SK-N-SH (cell line): ENCODE measurements at regions not wholly inside any gene's neighbourhood (a gene's known extent, or its start where the extent isn't known, plus 50 kb on each side); places are given as distances from the start of the nearest gene placed in this dataset.

ENCODE experiments used
- CTCF ChIA-PET: fragments of 300-600, 350-600 bp; formaldehyde crosslinking; extraction: SDS; loops from one replicate; lab custom pipeline; 2021; lab: Yijun Ruan, JAX
- POLR2A ChIA-PET: fragments of 350-600 bp; sonication (Branson Sonifier 250); formaldehyde crosslinking; extraction: SDS; loops from one replicate; lab custom pipeline; 2020; ENCODE audit warnings: antibody characterized with exemption, inconsistent platforms; lab: Yijun Ruan, JAX
- DNase-seq: peaks from one replicate; pipeline ENCODE4 v3.0.0; 2012
- H2AFZ ChIP-seq: fragments of 200-600 bp; sonication (generic); 2 replicates; pipeline ENCODE4 v1.8.1; 2016; ENCODE audit warnings: antibody characterized with exemption, mild to moderate bottlenecking, low read depth
- H3F3A ChIP-seq: fragments of 200-600 bp; sonication (generic); replicated peaks from 2 replicates; pipeline ENCODE3; 2016; ENCODE audit warnings: antibody characterized with exemption, mild to moderate bottlenecking; ENCODE audit not compliant: insufficient read depth
- H3K27ac ChIP-seq, 2 experiments: fragments of 200-500 bp in 1 of 2; fragments of 200-600 bp in 1 of 2; sonication (Bioruptor generic) in 1 of 2; sonication (generic), shearing (Covaris generic) in 1 of 2; 2 replicates each; pipeline versions ENCODE4 v1.5.1 to v1.6.1; 2014 to 2016; ENCODE audit warnings: low read depth in 2 of 2, inconsistent platforms in 1 of 2, low read length in 1 of 2, mild to moderate bottlenecking in 1 of 2, mixed read lengths in 1 of 2
- H3K27me3 ChIP-seq: fragments of 200-600 bp; sonication (generic), shearing (Covaris generic); 2 replicates; pipeline ENCODE4 v1.6.1; 2016; ENCODE audit warnings: mixed run types; ENCODE audit not compliant: insufficient read depth
- H3K36me3 ChIP-seq, 2 experiments: fragments of 200-500 bp in 1 of 2; fragments of 200-600 bp in 1 of 2; sonication (Bioruptor generic) in 1 of 2; sonication (generic) in 1 of 2; replicated peaks in 1 of 2; 2 replicates each; pipeline versions ENCODE3 to v1.5.1; 2014 to 2016; ENCODE audit warnings: low read length in 1 of 2, mild to moderate bottlenecking in 1 of 2; ENCODE audit not compliant: insufficient read depth in 2 of 2, control insufficient read depth in 1 of 2
- H3K4me1 ChIP-seq, 2 experiments: fragments of 200-500 bp in 1 of 2; fragments of 200-600 bp in 1 of 2; sonication (Bioruptor generic) in 1 of 2; sonication (generic), shearing (Covaris generic) in 1 of 2; 2 replicates each; pipeline versions ENCODE4 v1.5.1 to v1.6.1; 2014 to 2016; ENCODE audit warnings: low read depth in 1 of 2, low read length in 1 of 2, mixed run types in 1 of 2; ENCODE audit not compliant: insufficient read depth in 2 of 2, control insufficient read depth in 1 of 2
- H3K4me2 ChIP-seq: fragments of 200-600 bp; sonication (generic), shearing (Covaris generic); 2 replicates; pipeline ENCODE4 v1.6.1; 2017; ENCODE audit warnings: mixed run types
- H3K4me3 ChIP-seq, 2 experiments: fragments of 200-500 bp in 1 of 2; fragments of 200-600 bp in 1 of 2; sonication (Bioruptor generic) in 1 of 2; sonication (generic), shearing (Covaris generic) in 1 of 2; 2 replicates each; pipeline versions ENCODE4 v1.5.1 to v1.8.1; 2014 to 2016; ENCODE audit warnings: low read depth in 2 of 2, inconsistent platforms in 1 of 2, low read length in 1 of 2, mild to moderate bottlenecking in 1 of 2, mixed read lengths in 1 of 2, moderate library complexity in 1 of 2
- H3K79me2 ChIP-seq: fragments of 200-600 bp; sonication (generic); 2 replicates; pipeline ENCODE4 v1.8.1; 2017; ENCODE audit warnings: mild to moderate bottlenecking; ENCODE audit not compliant: insufficient read depth
- H3K9ac ChIP-seq: fragments of 200-600 bp; sonication (generic); 2 replicates; pipeline ENCODE4 v1.6.1; 2017; ENCODE audit warnings: mixed run types
- H3K9me2 ChIP-seq: fragments of 200-600 bp; sonication (generic); 2 replicates; pipeline ENCODE4 v1.6.1; 2017; ENCODE audit warnings: mixed run types
- H3K9me3 ChIP-seq: fragments of 200-600 bp; sonication (generic); 2 replicates; pipeline ENCODE4 v1.6.1; 2017; ENCODE audit warnings: mixed run types, mild to moderate bottlenecking, moderate library complexity
- H4K20me1 ChIP-seq: fragments of 200-600 bp; sonication (generic); 2 replicates; pipeline ENCODE4 v1.6.1; 2017; ENCODE audit warnings: mild to moderate bottlenecking, mixed run types; ENCODE audit not compliant: insufficient read depth
- ELF1 ChIP-seq: IDR thresholded peaks from 2 replicates; pipeline ENCODE4 v1.4.0; 2012
- EP300 ChIP-seq, 2 experiments: IDR thresholded peaks; 2 replicates each; pipeline versions ENCODE4 v1.4.0 to v1.6.1; 2012; ENCODE audit warnings: borderline replicate concordance in 1 of 2, low read depth in 1 of 2, low read length in 1 of 2
- FOSL2 ChIP-seq: IDR thresholded peaks from 2 replicates; pipeline ENCODE4 v1.4.0; 2012; ENCODE audit warnings: low read depth, mild to moderate bottlenecking, moderate library complexity, borderline replicate concordance
- FOXJ3 ChIP-seq: sonication (generic); formaldehyde crosslinking; IDR thresholded peaks from 2 replicates; pipeline ENCODE4 v1.5.1; 2020; ENCODE audit warnings: mild to moderate bottlenecking, missing genetic modification reagents
- FOXM1 ChIP-seq: IDR thresholded peaks from 2 replicates; pipeline ENCODE4 v1.4.0; 2012; ENCODE audit warnings: low read depth, mild to moderate bottlenecking
- GATA2 ChIP-seq: sonication (generic); formaldehyde crosslinking; IDR thresholded peaks from 2 replicates; pipeline ENCODE4 v1.5.0; 2020; ENCODE audit warnings: mild to moderate bottlenecking, missing genetic modification reagents
- JUND ChIP-seq: IDR thresholded peaks from 2 replicates; pipeline ENCODE4 v1.4.0; 2012
- MEF2A ChIP-seq: IDR thresholded peaks from 2 replicates; pipeline ENCODE4 v1.4.0; 2012; ENCODE audit warnings: low read depth, borderline replicate concordance
- MXI1 ChIP-seq: IDR thresholded peaks from 2 replicates; pipeline ENCODE4 v1.6.1; 2012; ENCODE audit warnings: mild to moderate bottlenecking, low read depth, low read length, improper control_type of control experiment
- POLR2AphosphoS5 ChIP-seq: IDR thresholded peaks from 2 replicates; pipeline ENCODE4 v1.6.1; 2012; ENCODE audit warnings: low read depth, low read length
- RFX5 ChIP-seq: IDR thresholded peaks from 2 replicates; pipeline ENCODE4 v1.6.1; 2012; ENCODE audit warnings: mild to moderate bottlenecking, improper control_type of control experiment, low read length
- RXRA ChIP-seq: IDR thresholded peaks from 2 replicates; pipeline ENCODE4 v1.4.0; 2012; ENCODE audit warnings: low read depth, mild to moderate bottlenecking, borderline replicate concordance
- SIN3A ChIP-seq: IDR thresholded peaks from 2 replicates; pipeline ENCODE4 v1.6.1; 2012; ENCODE audit warnings: low read depth, mild to moderate bottlenecking, low read length, moderate library complexity, borderline replicate concordance
- TCF12 ChIP-seq: IDR thresholded peaks from 2 replicates; pipeline ENCODE4 v1.4.0; 2012
- TEAD4 ChIP-seq: IDR thresholded peaks from 2 replicates; pipeline ENCODE4 v1.4.0; 2012; ENCODE audit warnings: mild to moderate bottlenecking, borderline replicate concordance; ENCODE audit not compliant: insufficient read depth
- YY1 ChIP-seq: IDR thresholded peaks from 2 replicates; pipeline ENCODE4 v1.4.0; 2012; ENCODE audit warnings: low read depth, mild to moderate bottlenecking
- WGBS: methylation state at CpG from one replicate; pipeline ENCODE4 v1.1.6; 2017; ENCODE audit warnings: low lambda C conversion rate; 5-methylcytosine and 5-hydroxymethylcytosine counted together
- TF ChIP-seq, protein P1 (sequence below): fragments of 150-350 bp; IDR thresholded peaks from 2 replicates; pipeline ENCODE4 v1.6.1; 2016; ENCODE audit warnings: mild to moderate bottlenecking, low read depth, low read length
- TF ChIP-seq, protein P2 (sequence below): IDR thresholded peaks from 2 replicates; pipeline ENCODE4; 2012
- TF ChIP-seq, protein P3 (sequence below): IDR thresholded peaks from 2 replicates; pipeline ENCODE4 v1.6.1; 2012; ENCODE audit warnings: mild to moderate bottlenecking, low read depth, low read length, moderate library complexity
- TF ChIP-seq, protein P4 (sequence below): fragments of 150-350 bp; IDR thresholded peaks from 2 replicates; pipeline ENCODE4 v1.6.1; 2017; ENCODE audit warnings: antibody characterized with exemption, low read length, low read depth, borderline replicate concordance

- no peaks in the 10 kb centered on the region for H3K4me1 ChIP-seq
- H3K9me2 ChIP-seq, result no peaks in the 10 kb centered on the region
- no peak overlapping the region for H2AFZ ChIP-seq
- H3K9me3 ChIP-seq, result peaks cover 5% of the 10 kb centered on the region; the same call in 1 of the 2 replicates
- H3K4me2 ChIP-seq, result no peak overlapping the region
- H3K4me3 ChIP-seq, result no peak overlapping the region
- CTCF ChIA-PET, result no interaction called here
- no peak overlapping the region for H3K27ac ChIP-seq
- WGBS, result 14% methylated on average over 3 of the region's 3 CpGs
- no peaks in the 10 kb centered on the region for H3K79me2 ChIP-seq
- POLR2A ChIA-PET, result no interaction called here
- no peaks in the 10 kb centered on the region for H3F3A ChIP-seq
- H4K20me1 ChIP-seq, result no peaks in the 10 kb centered on the region
- DNase-seq, result no peak
- no peak for TF ChIP-seq YY1
- TF ChIP-seq MEF2A, result no peak
- TF ChIP-seq, protein P1, sequence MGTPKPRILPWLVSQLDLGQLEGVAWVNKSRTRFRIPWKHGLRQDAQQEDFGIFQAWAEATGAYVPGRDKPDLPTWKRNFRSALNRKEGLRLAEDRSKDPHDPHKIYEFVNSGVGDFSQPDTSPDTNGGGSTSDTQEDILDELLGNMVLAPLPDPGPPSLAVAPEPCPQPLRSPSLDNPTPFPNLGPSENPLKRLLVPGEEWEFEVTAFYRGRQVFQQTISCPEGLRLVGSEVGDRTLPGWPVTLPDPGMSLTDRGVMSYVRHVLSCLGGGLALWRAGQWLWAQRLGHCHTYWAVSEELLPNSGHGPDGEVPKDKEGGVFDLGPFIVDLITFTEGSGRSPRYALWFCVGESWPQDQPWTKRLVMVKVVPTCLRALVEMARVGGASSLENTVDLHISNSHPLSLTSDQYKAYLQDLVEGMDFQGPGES, result no peak
- no peak for TF ChIP-seq FOSL2
- TF ChIP-seq POLR2AphosphoS5, result no peak
- TF ChIP-seq GATA2, result no peak
- TF ChIP-seq, protein P2, sequence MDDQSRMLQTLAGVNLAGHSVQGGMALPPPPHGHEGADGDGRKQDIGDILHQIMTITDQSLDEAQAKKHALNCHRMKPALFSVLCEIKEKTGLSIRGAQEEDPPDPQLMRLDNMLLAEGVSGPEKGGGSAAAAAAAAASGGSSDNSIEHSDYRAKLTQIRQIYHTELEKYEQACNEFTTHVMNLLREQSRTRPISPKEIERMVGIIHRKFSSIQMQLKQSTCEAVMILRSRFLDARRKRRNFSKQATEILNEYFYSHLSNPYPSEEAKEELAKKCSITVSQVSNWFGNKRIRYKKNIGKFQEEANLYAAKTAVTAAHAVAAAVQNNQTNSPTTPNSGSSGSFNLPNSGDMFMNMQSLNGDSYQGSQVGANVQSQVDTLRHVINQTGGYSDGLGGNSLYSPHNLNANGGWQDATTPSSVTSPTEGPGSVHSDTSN, result no peak
- no peak for TF ChIP-seq TCF12
- no peak for TF ChIP-seq ELF1
- TF ChIP-seq EP300 (IDR thresholded peaks at IDR 0.05; ENCODE audit: borderline replicate concordance in 1 of 2, low read depth in 1 of 2, low read length in 1 of 2), result no peak
- TF ChIP-seq FOXJ3 (CRISPR knock-in tag), result no peak
- no peak for TF ChIP-seq RXRA
- no peak for TF ChIP-seq SIN3A
- TF ChIP-seq RFX5, result no peak
- H3K36me3 ChIP-seq, result no peaks in the 10 kb centered on the region
- no peaks in the 10 kb centered on the region for H3K27me3 ChIP-seq
- H3K9ac ChIP-seq, result no peak overlapping the region
Observed at GRCh38 chr3:6449099-6449498, 411.8 kb upstream of the GRM7 start.

DNA sequence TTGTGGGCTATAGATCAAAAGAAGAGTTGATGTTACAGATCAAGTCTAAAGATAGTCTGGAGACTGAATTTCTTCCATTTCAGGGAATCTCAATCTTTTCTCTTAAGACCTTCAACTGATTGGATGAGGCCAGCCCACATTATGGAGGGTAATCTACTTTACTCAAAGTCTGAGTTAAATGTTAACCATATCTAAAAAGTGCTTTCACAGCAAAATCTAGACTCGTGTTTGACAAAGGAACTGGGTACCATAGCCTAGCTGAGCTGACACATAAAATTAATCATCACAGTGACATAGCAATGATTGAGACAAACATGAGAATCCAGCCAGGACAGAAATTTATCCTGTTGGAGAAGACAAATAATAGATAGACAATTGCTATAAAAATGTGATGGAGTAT, 407.9 kb upstream of the GRM7 start:
- no peak overlapping the region for H3K4me2 ChIP-seq
- no peak overlapping the region for H3K9ac ChIP-seq
- no peaks in the 10 kb centered on the region for H3K27me3 ChIP-seq
- H3K36me3 ChIP-seq, result no peaks in the 10 kb centered on the region
- H3K79me2 ChIP-seq, result no peaks in the 10 kb centered on the region
- no peaks in the 10 kb centered on the region for H4K20me1 ChIP-seq
- H2AFZ ChIP-seq, result no peak overlapping the region
- 0% methylated on average over 1 of the region's 1 CpG for WGBS
- H3K9me3 ChIP-seq, result peaks cover 5% of the 10 kb centered on the region; the same call in 1 of the 2 replicates
- POLR2A ChIA-PET, result no interaction called here
- H3K27ac ChIP-seq, result no peak overlapping the region
- no peak overlapping the region for H3K4me3 ChIP-seq
- DNase-seq, result no peak
- no peaks in the 10 kb centered on the region for H3F3A ChIP-seq
- TF ChIP-seq TEAD4 (no peak), EP300 (IDR thresholded peaks at IDR 0.05; ENCODE audit: borderline replicate concordance in 1 of 2, low read depth in 1 of 2, low read length in 1 of 2) (no peak), YY1 (no peak), FOXM1 (no peak), JUND (no peak), MXI1 (no peak), RFX5 (no peak)
- TF ChIP-seq, protein P1, result no peak
- TF ChIP-seq, protein P3, sequence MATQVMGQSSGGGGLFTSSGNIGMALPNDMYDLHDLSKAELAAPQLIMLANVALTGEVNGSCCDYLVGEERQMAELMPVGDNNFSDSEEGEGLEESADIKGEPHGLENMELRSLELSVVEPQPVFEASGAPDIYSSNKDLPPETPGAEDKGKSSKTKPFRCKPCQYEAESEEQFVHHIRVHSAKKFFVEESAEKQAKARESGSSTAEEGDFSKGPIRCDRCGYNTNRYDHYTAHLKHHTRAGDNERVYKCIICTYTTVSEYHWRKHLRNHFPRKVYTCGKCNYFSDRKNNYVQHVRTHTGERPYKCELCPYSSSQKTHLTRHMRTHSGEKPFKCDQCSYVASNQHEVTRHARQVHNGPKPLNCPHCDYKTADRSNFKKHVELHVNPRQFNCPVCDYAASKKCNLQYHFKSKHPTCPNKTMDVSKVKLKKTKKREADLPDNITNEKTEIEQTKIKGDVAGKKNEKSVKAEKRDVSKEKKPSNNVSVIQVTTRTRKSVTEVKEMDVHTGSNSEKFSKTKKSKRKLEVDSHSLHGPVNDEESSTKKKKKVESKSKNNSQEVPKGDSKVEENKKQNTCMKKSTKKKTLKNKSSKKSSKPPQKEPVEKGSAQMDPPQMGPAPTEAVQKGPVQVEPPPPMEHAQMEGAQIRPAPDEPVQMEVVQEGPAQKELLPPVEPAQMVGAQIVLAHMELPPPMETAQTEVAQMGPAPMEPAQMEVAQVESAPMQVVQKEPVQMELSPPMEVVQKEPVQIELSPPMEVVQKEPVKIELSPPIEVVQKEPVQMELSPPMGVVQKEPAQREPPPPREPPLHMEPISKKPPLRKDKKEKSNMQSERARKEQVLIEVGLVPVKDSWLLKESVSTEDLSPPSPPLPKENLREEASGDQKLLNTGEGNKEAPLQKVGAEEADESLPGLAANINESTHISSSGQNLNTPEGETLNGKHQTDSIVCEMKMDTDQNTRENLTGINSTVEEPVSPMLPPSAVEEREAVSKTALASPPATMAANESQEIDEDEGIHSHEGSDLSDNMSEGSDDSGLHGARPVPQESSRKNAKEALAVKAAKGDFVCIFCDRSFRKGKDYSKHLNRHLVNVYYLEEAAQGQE, result no peak
- TF ChIP-seq, protein P4, sequence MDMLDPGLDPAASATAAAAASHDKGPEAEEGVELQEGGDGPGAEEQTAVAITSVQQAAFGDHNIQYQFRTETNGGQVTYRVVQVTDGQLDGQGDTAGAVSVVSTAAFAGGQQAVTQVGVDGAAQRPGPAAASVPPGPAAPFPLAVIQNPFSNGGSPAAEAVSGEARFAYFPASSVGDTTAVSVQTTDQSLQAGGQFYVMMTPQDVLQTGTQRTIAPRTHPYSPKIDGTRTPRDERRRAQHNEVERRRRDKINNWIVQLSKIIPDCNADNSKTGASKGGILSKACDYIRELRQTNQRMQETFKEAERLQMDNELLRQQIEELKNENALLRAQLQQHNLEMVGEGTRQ, result no peak
- TF ChIP-seq, all 33 proteins: peak for 0
- CTCF ChIA-PET, result no interaction called here
- no peaks in the 10 kb centered on the region for H3K9me2 ChIP-seq
- H3K4me1 ChIP-seq, result no peaks in the 10 kb centered on the region
